ENCODE measurements at regions not wholly inside any gene's neighbourhood (a gene's known extent, or its start where the extent isn't known, plus 50 kb on each side); places are given as distances from the start of the nearest gene placed in this dataset.

GRCh38 chr2:81650048-81650971, 1345.8 kb upstream of the LRRTM1 start:
- no peak for TF ChIP-seq SIN3A (IDR thresholded peaks at IDR 0.05; ENCODE audit: borderline replicate concordance, insufficient read depth, low read depth, low read length)
- TF ChIP-seq TCF7L2 (IDR thresholded peaks at IDR 0.05; ENCODE audit: low read depth, low read length), result no peak
- peak; percentile 17; the same call in 1 of the 2 replicates for TF ChIP-seq CTCF (IDR thresholded peaks at IDR 0.05)
- TF ChIP-seq REST (IDR thresholded peaks at IDR 0.05; ENCODE audit: insufficient read depth in 1 of 2, low read depth in 2 of 2, low read length in 1 of 2), result no peak
- no peak for TF ChIP-seq POLR2AphosphoS5 (IDR thresholded peaks at IDR 0.05; ENCODE audit: low read depth, low read length)

Measured in Panc1 (cell line).